WTC11 (cell line): ENCODE measurements at regions not wholly inside any gene's neighbourhood (a gene's known extent, or its start where the extent isn't known, plus 50 kb on each side); places are given as distances from the start of the nearest gene placed in this dataset.

Experiments
- AFF4 ChIP-seq: sonication (generic); formaldehyde crosslinking; IDR thresholded peaks from 2 replicates; pipeline ENCODE4 v1.8.1; 2023; ENCODE audit warnings: mild to moderate bottlenecking, missing genetic modification reagents, borderline replicate concordance
- ATF1 ChIP-seq: sonication (generic); formaldehyde crosslinking; IDR thresholded peaks from 2 replicates; pipeline ENCODE4 v1.8.1; 2023; ENCODE audit warnings: mild to moderate bottlenecking, moderate library complexity, missing genetic modification reagents
- CTCF ChIP-seq: fragments of 200-600 bp; IDR thresholded peaks from 2 replicates; pipeline ENCODE4 v1.8.0; 2022; ENCODE audit warnings: antibody characterized with exemption
- E2F1 ChIP-seq: sonication (generic); formaldehyde crosslinking; IDR thresholded peaks from 2 replicates; pipeline ENCODE4 v1.8.0; 2022; ENCODE audit warnings: mild to moderate bottlenecking, missing genetic modification reagents
- ELF4 ChIP-seq: sonication (generic); formaldehyde crosslinking; IDR thresholded peaks from 2 replicates; pipeline ENCODE4 v1.8.1; 2022; ENCODE audit warnings: low read depth, mild to moderate bottlenecking, moderate library complexity, missing genetic modification reagents
- MAX ChIP-seq: sonication (generic); formaldehyde crosslinking; IDR thresholded peaks from 2 replicates; pipeline ENCODE4 v1.8.0; 2022; ENCODE audit warnings: mild to moderate bottlenecking, missing genetic modification reagents
- PREB ChIP-seq: sonication (generic); formaldehyde crosslinking; IDR thresholded peaks from 2 replicates; pipeline ENCODE4 v1.8.1; 2022; ENCODE audit warnings: mild to moderate bottlenecking, missing genetic modification reagents, moderate library complexity, borderline replicate concordance
- ZBTB21 ChIP-seq: sonication (generic); formaldehyde crosslinking; IDR thresholded peaks from 2 replicates; pipeline ENCODE4 v1.8.1; 2023; ENCODE audit warnings: mild to moderate bottlenecking, missing genetic modification reagents, borderline replicate concordance
- ZNF138 ChIP-seq: sonication (generic); formaldehyde crosslinking; conservative IDR thresholded peaks from 2 replicates; pipeline ENCODE4 v1.8.1; 2022; ENCODE audit warnings: mild to moderate bottlenecking, moderate library complexity, missing genetic modification reagents

GRCh38 chr1:178620584-178621475, 104.2 kb upstream of the RALGPS2 start:
- TF ChIP-seq ELF4 = no peak
- TF ChIP-seq ZNF138 (CRISPR knock-in tag) = no peak
- TF ChIP-seq MAX = no peak
- no peak for TF ChIP-seq CTCF
- no peak for TF ChIP-seq ATF1 (CRISPR knock-in tag)
- no peak for TF ChIP-seq E2F1 (CRISPR knock-in tag)
- TF ChIP-seq ZBTB21 (CRISPR knock-in tag) = no peak
- no peak for TF ChIP-seq AFF4
- no peak for TF ChIP-seq PREB (CRISPR knock-in tag)
